ENCODE measurements at regions not wholly inside any gene's neighbourhood (a gene's known extent, or its start where the extent isn't known, plus 50 kb on each side); places are given as distances from the start of the nearest gene placed in this dataset.

DNA sequence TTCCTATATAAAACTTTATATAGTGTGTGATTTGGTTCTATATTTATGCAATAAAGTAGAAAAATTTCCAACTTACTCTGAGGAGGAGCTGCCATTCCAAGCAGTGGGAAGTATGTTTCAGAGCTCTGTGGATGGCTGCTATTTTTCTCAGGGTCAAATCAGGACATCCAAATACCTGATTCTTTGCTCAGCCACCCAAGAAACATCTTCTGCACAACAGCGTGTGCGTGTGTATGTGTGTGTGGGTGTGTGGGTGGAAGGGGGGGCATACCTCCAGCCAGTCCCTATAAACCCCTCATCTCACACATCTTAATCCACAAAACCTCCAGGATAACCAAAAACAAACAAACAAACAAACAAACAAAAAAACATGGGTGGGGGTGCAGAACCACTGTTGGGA lies 66.3 kb upstream of the EMX2 start:
- no peaks in the 10 kb centered on the region for H3K79me2 ChIP-seq (ENCODE audit: control insufficient read depth, insufficient read depth, low read length)
- dilution Hi-C loops (cut with MboI; ENCODE audit: extremely low pct_ligation_motif_present, low sequenced_read_pairs) = no loop called here

GRCh38 chr10:117472872-117473271 lies 69.7 kb upstream of the EMX2 start:
- no peak for FAIRE-seq
- no peaks in the 10 kb centered on the region for H3K79me2 ChIP-seq (ENCODE audit: control insufficient read depth, insufficient read depth, low read length)
- dilution Hi-C loops (cut with MboI; ENCODE audit: extremely low pct_ligation_motif_present, low sequenced_read_pairs) = no loop called here

More for the DNA sequence above, 66.3 kb upstream of the EMX2 start:
- H3K9ac ChIP-seq (ENCODE audit: control insufficient read depth, extremely low read depth, insufficient read depth, low read length) = no peak overlapping the region
- peaks cover 3% of the 10 kb centered on the region for H3K9me3 ChIP-seq (ENCODE audit: control insufficient read depth, low read depth, low read length)
- FAIRE-seq = no peak
- no peak overlapping the region for H2AFZ ChIP-seq (ENCODE audit: control insufficient read depth, low read length)
- no peak overlapping the region for H3K4me2 ChIP-seq (ENCODE audit: control insufficient read depth, extremely low read depth, insufficient read depth, low read depth, low read length)
- H3K9me1 ChIP-seq (ENCODE audit: control insufficient read depth, extremely low read depth, insufficient read depth, low read length) = no peaks in the 10 kb centered on the region
- no peaks in the 10 kb centered on the region for H3K4me1 ChIP-seq (ENCODE audit: control insufficient read depth, extremely low read depth, insufficient read depth, low read length)
- H3K4me3 ChIP-seq (ENCODE audit: control insufficient read depth in 2 of 3, extremely low read depth in 1 of 3, insufficient read depth in 2 of 3, low read depth in 1 of 3, low read length in 3 of 3) = no peak overlapping the region
- no peaks in the 10 kb centered on the region for H4K20me1 ChIP-seq (ENCODE audit: control insufficient read depth, extremely low read depth, insufficient read depth, low read length)
- no peak overlapping the region for H3K27ac ChIP-seq (ENCODE audit: control insufficient read depth, insufficient read depth, low read length)
- H3K36me3 ChIP-seq (ENCODE audit: control insufficient read depth in 2 of 2, extremely low read depth in 1 of 2, insufficient read depth in 2 of 2, low read length in 2 of 2) = no peaks in the 10 kb centered on the region
- DNase-seq (ENCODE audit: low read depth, low spot score) = no peak
- TF ChIP-seq EZH2 (IDR thresholded peaks at IDR 0.05; ENCODE audit: low read length) = no peak
- no peak for TF ChIP-seq CTCF (optimal IDR thresholded peaks at IDR 0.05 in 1 of 3, IDR thresholded peaks at IDR 0.05 in 1 of 3, conservative IDR thresholded peaks at IDR 0.05 in 1 of 3; ENCODE audit: extremely low read depth in 1 of 3, insufficient read depth in 2 of 3, low read length in 3 of 3)
- peaks cover 4% of the 10 kb centered on the region for H3K27me3 ChIP-seq (ENCODE audit: control insufficient read depth, extremely low read depth, insufficient read depth, low read length)

More at GRCh38 chr10:117472872-117473271, 69.7 kb upstream of the EMX2 start:
- peaks cover 1% of the 10 kb centered on the region for H3K9me3 ChIP-seq (ENCODE audit: control insufficient read depth, low read depth, low read length)
- TF ChIP-seq CTCF (optimal IDR thresholded peaks at IDR 0.05 in 1 of 3, IDR thresholded peaks at IDR 0.05 in 1 of 3, conservative IDR thresholded peaks at IDR 0.05 in 1 of 3; ENCODE audit: extremely low read depth in 1 of 3, insufficient read depth in 2 of 3, low read length in 3 of 3) = no peak
- no peak for TF ChIP-seq EZH2 (IDR thresholded peaks at IDR 0.05; ENCODE audit: low read length)
- no peaks in the 10 kb centered on the region for H3K27me3 ChIP-seq (ENCODE audit: control insufficient read depth, extremely low read depth, insufficient read depth, low read length)
- no peaks in the 10 kb centered on the region for H3K9me1 ChIP-seq (ENCODE audit: control insufficient read depth, extremely low read depth, insufficient read depth, low read length)
- H3K4me3 ChIP-seq (ENCODE audit: control insufficient read depth in 2 of 3, extremely low read depth in 1 of 3, insufficient read depth in 2 of 3, low read depth in 1 of 3, low read length in 3 of 3) = no peak overlapping the region
- no peak overlapping the region for H3K4me2 ChIP-seq (ENCODE audit: control insufficient read depth, extremely low read depth, insufficient read depth, low read depth, low read length)
- H4K20me1 ChIP-seq (ENCODE audit: control insufficient read depth, extremely low read depth, insufficient read depth, low read length) = no peaks in the 10 kb centered on the region
- no peak overlapping the region for H3K9ac ChIP-seq (ENCODE audit: control insufficient read depth, extremely low read depth, insufficient read depth, low read length)
- no peak overlapping the region for H3K27ac ChIP-seq (ENCODE audit: control insufficient read depth, insufficient read depth, low read length)
- H3K36me3 ChIP-seq (ENCODE audit: control insufficient read depth in 2 of 2, extremely low read depth in 1 of 2, insufficient read depth in 2 of 2, low read length in 2 of 2) = no peaks in the 10 kb centered on the region
- H3K4me1 ChIP-seq (ENCODE audit: control insufficient read depth, extremely low read depth, insufficient read depth, low read length) = no peaks in the 10 kb centered on the region
- no peak overlapping the region for H2AFZ ChIP-seq (ENCODE audit: control insufficient read depth, low read length)
- no peak for DNase-seq (ENCODE audit: low read depth, low spot score)

Measured in keratinocyte (primary cell).